ENCODE measurements at regions not wholly inside any gene's neighbourhood (a gene's known extent, or its start where the extent isn't known, plus 50 kb on each side); places are given as distances from the start of the nearest gene placed in this dataset.
"Not testable (repeated sequence)": the region's sequence is repeated elsewhere in the genome, so short reads cannot be mapped to it uniquely, and the experiment has no call there.

- TF ChIP-seq, protein P1, sequence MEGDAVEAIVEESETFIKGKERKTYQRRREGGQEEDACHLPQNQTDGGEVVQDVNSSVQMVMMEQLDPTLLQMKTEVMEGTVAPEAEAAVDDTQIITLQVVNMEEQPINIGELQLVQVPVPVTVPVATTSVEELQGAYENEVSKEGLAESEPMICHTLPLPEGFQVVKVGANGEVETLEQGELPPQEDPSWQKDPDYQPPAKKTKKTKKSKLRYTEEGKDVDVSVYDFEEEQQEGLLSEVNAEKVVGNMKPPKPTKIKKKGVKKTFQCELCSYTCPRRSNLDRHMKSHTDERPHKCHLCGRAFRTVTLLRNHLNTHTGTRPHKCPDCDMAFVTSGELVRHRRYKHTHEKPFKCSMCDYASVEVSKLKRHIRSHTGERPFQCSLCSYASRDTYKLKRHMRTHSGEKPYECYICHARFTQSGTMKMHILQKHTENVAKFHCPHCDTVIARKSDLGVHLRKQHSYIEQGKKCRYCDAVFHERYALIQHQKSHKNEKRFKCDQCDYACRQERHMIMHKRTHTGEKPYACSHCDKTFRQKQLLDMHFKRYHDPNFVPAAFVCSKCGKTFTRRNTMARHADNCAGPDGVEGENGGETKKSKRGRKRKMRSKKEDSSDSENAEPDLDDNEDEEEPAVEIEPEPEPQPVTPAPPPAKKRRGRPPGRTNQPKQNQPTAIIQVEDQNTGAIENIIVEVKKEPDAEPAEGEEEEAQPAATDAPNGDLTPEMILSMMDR (IDR thresholded peaks at IDR 0.05), result no peak
- Histone ChIP-seq H3K27ac (no peak overlapping the region), H3K9me3 (no peaks in the 10 kb centered on the region), H3K36me3 (no peaks in the 10 kb centered on the region), H3K4me3 (no peak overlapping the region), H3K27me3 (no peaks in the 10 kb centered on the region), H3K4me1 (peaks cover 7 to 12% (median 10%) of the 10 kb centered on the region in 3 donors)
- DNase-seq (no peak), ATAC-seq (no peak), FAIRE-seq (no peak)
- WGBS, 2 donors, result 47 to 48% methylated on average over 2 of the region's 2 CpGs
- intact Hi-C loops (cut with DNase I), result loop anchor here in 1 of 3 donors (10.0 kb wide), 1 partner anchor 135 kb away; no protein-coding TSS in a partner anchor
These were observed 152.8 kb upstream of the TBL1XR1 start for GRCh38 chr3:177350121-177350520.

DNA sequence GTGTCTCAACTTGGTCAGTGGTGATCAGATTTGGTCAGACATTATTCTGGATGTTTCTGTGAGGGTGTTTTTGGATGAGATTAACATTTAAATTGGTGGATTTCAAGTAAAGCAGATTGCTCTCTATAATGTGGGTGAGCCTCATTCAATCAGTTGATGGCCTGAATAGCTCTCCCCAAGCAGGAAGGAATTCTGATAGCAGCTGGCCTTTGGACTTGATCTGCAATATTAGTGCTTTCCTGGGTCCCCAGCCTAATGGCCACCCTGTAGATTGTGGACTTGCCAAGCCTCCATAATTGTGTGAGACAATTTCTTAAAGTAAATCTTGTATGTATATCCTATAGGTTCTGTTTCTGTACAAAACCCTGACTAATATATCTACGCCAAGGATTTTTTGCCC lies 153.9 kb upstream of the TBL1XR1 start:
- DNase-seq (no peak), ATAC-seq (no peak), FAIRE-seq (no peak)
- Histone ChIP-seq H3K9me3 (no peaks in the 10 kb centered on the region), H3K4me1 (peaks cover 1 to 7% (median 3%) of the 10 kb centered on the region in 3 donors), H3K27me3 (no peaks in the 10 kb centered on the region), H3K27ac (no peak overlapping the region), H3K36me3 (no peaks in the 10 kb centered on the region), H3K4me3 (no peak overlapping the region)
- 93 to 100% methylated on average over 1 of the region's 1 CpG for WGBS, 2 donors
- TF ChIP-seq, protein P1 (IDR thresholded peaks at IDR 0.05), result no peak
- intact Hi-C loops (cut with DNase I), result loop anchor here in 1 of 3 donors (10.0 kb wide), 1 partner anchor 136 kb away; no protein-coding TSS in a partner anchor

DNA sequence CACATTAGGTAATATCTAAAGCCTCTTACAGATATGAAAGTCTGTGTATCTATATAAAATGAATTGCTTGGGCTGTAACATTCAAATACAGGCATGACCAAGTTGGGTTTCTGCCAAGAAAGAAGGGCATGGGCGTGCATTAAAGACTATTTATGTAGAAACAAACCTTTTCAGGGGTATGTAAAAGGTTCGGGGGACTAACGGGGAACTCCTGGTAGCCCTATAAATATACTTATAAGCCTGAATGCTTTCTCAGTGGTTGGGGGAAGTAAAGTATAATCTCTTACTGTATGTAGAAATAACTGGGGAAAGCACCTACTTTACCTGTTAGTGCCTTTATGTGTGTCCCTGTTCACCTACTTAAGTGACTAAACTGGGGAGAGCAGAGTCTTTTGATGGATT lies 154.5 kb upstream of the TBL1XR1 start:
- H3K9me3 ChIP-seq, result no peaks in the 10 kb centered on the region
- DNase-seq, result no peak
- no peak overlapping the region for H3K4me3 ChIP-seq
- H3K27ac ChIP-seq, result no peak overlapping the region
- no peaks in the 10 kb centered on the region for H3K27me3 ChIP-seq
- ATAC-seq, result no peak
- FAIRE-seq, result no peak
- H3K36me3 ChIP-seq, result no peaks in the 10 kb centered on the region
- TF ChIP-seq, protein P1 (IDR thresholded peaks at IDR 0.05), result no peak
- H3K4me1 ChIP-seq, result peaks cover 0 to 8% (median under 1%) of the 10 kb centered on the region in 3 donors
- 93 to 98% methylated on average over 3 of the region's 3 CpGs for WGBS, 2 donors
- intact Hi-C loops (cut with DNase I), result loop anchor here in 1 of 3 donors (10.0 kb wide), 1 partner anchor 137 kb away; no protein-coding TSS in a partner anchor

GRCh38 chr3:177352424-177352823 lies 155.1 kb upstream of the TBL1XR1 start:
- Histone ChIP-seq H3K27ac (no peak overlapping the region), H3K4me1 (peaks cover 6 to 14% (median 7%) of the 10 kb centered on the region in 3 donors), H3K4me3 (no peak overlapping the region), H3K36me3 (no peaks in the 10 kb centered on the region), H3K9me3 (no peaks in the 10 kb centered on the region), H3K27me3 (no peaks in the 10 kb centered on the region)
- intact Hi-C loops (cut with DNase I), result loop anchor here in 1 of 3 donors (10.0 kb wide), 1 partner anchor 138 kb away; no protein-coding TSS in a partner anchor
- FAIRE-seq (no peak), DNase-seq (no peak), ATAC-seq (no peak)
- TF ChIP-seq, protein P1 (IDR thresholded peaks at IDR 0.05), result no peak
- WGBS, 2 donors, result 90 to 92% methylated on average over 4 of the region's 4 CpGs

DNA sequence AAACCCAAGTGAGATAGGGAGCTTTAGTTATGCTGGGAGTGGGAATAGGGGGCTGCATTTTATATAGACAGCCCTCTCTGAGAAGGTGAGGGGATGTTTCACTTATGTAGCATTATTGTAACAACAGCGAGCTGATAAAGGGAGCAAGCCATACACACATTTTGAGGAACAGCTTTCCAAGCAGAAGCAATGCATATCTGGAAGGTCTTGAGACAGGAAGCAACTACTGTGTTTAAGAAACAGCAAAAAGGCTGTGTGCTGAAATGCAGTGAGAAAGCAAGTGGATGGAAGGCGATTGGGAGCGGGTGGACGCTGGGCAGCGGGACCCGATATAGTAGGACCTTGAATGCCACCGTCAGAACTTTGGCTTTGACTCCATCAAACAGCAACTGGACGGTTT lies 155.9 kb upstream of the TBL1XR1 start:
- peaks cover 7 to 21% (median 13%) of the 10 kb centered on the region in 3 donors for H3K4me1 ChIP-seq
- intact Hi-C loops (cut with DNase I), result loop anchor here in 1 of 3 donors (10.0 kb wide), 1 partner anchor 138 kb away; no protein-coding TSS in a partner anchor
- no peaks in the 10 kb centered on the region for H3K9me3 ChIP-seq
- no peak overlapping the region for H3K27ac ChIP-seq
- no peak for ATAC-seq
- DNase-seq, result no peak
- TF ChIP-seq, protein P1 (IDR thresholded peaks at IDR 0.05), result no peak
- H3K36me3 ChIP-seq, result no peaks in the 10 kb centered on the region
- H3K27me3 ChIP-seq, result no peaks in the 10 kb centered on the region
- no peak for FAIRE-seq
- H3K4me3 ChIP-seq, result no peak overlapping the region
- 79 to 94% methylated on average over 8 of the region's 8 CpGs for WGBS, 2 donors

DNA sequence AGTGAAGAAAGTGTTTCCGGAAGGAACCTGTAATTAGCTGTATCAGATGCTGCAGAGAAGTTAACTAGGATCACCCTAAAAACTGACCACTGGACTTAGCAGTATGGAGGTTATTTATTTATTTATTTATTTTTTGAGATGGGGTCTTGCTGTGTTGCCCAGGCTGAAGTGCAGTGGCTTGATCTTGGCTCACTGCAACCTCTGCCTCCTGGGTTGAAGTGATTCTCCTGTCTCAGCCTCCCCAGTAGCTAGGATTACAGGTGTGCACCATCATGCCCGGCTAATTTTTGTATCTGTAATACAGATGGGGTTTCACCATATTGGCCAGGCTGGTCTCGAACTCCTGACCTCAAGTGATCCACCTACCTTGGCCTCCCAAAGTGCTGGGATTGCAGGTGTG lies 156.6 kb upstream of the TBL1XR1 start:
- WGBS, 2 donors, result 97 to 98% methylated on average over 3 of the region's 3 CpGs
- not testable (repeated sequence) for DNase-seq, H3K27ac ChIP-seq, H3K27me3 ChIP-seq, FAIRE-seq, H3K36me3 ChIP-seq, ATAC-seq, H3K9me3 ChIP-seq, H3K4me3 ChIP-seq
- intact Hi-C loops (cut with DNase I), result loop anchor here in 1 of 3 donors (10.0 kb wide), 1 partner anchor 139 kb away; no protein-coding TSS in a partner anchor
- peaks cover 7 to 28% (median 20%) of the 10 kb centered on the region in 3 donors for H3K4me1 ChIP-seq

Measured in pancreas (tissue), 10 donors.